AG09319 (cell line): ENCODE measurements at regions not wholly inside any gene's neighbourhood (a gene's known extent, or its start where the extent isn't known, plus 50 kb on each side); places are given as distances from the start of the nearest gene placed in this dataset.

Experiments used
- DNase-seq: peaks from one replicate; pipeline ENCODE4 v3.0.0-alpha.2; 2010; ENCODE audit warnings: low read depth; ENCODE audit errors: extremely low read depth
- CTCF ChIP-seq: IDR thresholded peaks from 2 replicates; pipeline ENCODE4 v1.5.1; 2011; ENCODE audit warnings: low read depth, mild to moderate bottlenecking, inconsistent platforms, low read length, moderate library complexity

DNA sequence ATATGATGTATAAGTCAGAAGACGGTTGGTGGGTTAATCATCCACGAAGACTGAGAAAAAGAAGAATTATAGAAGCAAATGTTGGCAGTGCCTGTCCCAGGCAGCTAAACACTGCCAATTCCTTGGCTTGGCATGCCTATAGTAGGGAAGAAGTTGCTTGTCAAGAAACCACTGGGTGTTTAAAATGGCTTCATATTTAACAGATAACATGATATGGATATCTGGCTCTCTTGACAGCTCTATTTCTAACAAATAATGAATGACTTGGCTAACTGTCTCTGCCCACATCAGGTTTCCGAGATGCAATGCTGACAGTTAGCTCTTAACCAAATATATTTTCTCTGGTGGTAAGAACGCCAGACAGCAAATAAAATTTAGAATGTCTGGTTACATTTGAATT is 341.7 kb upstream of the KCNMB2 start:
- DNase-seq, result no peak
- TF ChIP-seq CTCF, result no peak

GRCh38 chr3:178195824-178196223 is 340.4 kb upstream of the KCNMB2 start:
- peak; percentile 2 for DNase-seq
- no peak for TF ChIP-seq CTCF

GRCh38 chr3:178198329-178198728 is 337.9 kb upstream of the KCNMB2 start:
- DNase-seq, result no peak

DNA sequence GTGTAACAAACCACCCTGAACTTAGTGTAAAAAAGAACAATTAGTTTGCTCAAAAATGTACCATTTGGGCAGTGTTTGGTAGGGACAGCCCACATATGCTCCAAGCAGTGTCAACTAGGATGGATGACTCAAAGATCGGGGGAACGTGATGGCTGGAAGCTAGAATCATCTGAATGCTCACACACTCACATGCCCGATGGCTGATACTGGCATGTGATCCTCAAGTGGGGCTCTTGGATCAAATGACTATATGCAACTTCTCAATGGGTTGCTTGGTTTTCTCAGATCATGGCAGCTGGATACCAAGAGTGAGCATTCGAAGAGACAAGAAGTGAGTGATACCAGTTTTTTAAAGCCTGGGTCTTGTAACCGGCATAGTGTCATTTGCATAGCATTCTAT is 335.9 kb upstream of the KCNMB2 start:
- TF ChIP-seq CTCF, result no peak
- DNase-seq, result no peak

More at GRCh38 chr3:178198329-178198728, 337.9 kb upstream of the KCNMB2 start:
- no peak for TF ChIP-seq CTCF

- no peak for DNase-seq
- no peak for TF ChIP-seq CTCF
These were observed 334.5 kb upstream of the KCNMB2 start for GRCh38 chr3:178201714-178202113.

DNA sequence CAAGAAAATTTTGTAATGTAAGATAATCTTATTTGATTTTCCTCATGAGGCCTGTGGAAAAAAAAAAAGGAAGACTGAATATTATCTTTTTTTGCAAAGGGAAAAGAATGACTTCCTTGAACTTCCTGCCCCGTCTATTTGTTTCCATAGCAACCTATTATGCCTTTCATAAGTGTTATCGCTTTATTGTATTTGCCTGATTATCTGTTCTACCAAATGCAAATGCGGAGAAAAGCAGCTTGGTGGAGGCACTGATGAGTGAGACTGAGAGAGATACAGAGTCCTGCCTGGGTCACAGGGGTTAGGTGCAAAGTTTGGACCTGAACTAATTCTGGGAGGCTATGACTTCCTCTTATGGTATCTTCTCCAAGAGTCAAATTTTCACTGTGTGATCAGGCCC is 334.0 kb upstream of the KCNMB2 start:
- TF ChIP-seq CTCF, result no peak
- no peak for DNase-seq

- peak; percentile 1 for DNase-seq
- TF ChIP-seq CTCF, result no peak
These were observed 333.1 kb upstream of the KCNMB2 start for GRCh38 chr3:178203165-178203564.

GRCh38 chr3:178203650-178204049 is 332.6 kb upstream of the KCNMB2 start:
- TF ChIP-seq CTCF, result no peak
- no peak for DNase-seq
